ENCODE measurements at regions not wholly inside any gene's neighbourhood (a gene's known extent, or its start where the extent isn't known, plus 50 kb on each side); places are given as distances from the start of the nearest gene placed in this dataset.
"Not testable (repeated sequence)": the region's sequence is repeated elsewhere in the genome, so short reads cannot be mapped to it uniquely, and the experiment has no call there.

GRCh38 chr11:81303038-81303664 is 1430.5 kb downstream of the FAM181B start:
- Histone ChIP-seq H3K27me3 (ENCODE audit: control insufficient read depth, insufficient read depth, low read length) (no peaks in the 10 kb centered on the region), H3K36me3 (ENCODE audit: control insufficient read depth, insufficient read depth, low read length) (no peaks in the 10 kb centered on the region), H3K4me3 (ENCODE audit: low read depth, low read length) (no peak overlapping the region), H3K4me1 (ENCODE audit: control insufficient read depth, insufficient read depth, low read length) (no peaks in the 10 kb centered on the region), H3K27ac (ENCODE audit: low read depth, low read length) (no peak overlapping the region), H3K9me3 (ENCODE audit: control insufficient read depth, insufficient read depth, low read length) (no peaks in the 10 kb centered on the region)
- DNase-seq (ENCODE audit: low read depth in 4 of 6, low spot score in 6 of 6): peak in 1 of 6 donors; percentile 59
- WGBS (ENCODE audit: insufficient coverage): 69% methylated on average over 3 of the region's 5 CpGs

- 86% methylated on average over 1 of the region's 6 CpGs for WGBS (ENCODE audit: insufficient coverage)
- H3K36me3 ChIP-seq (ENCODE audit: control insufficient read depth, insufficient read depth, low read length): no peaks in the 10 kb centered on the region
- H3K4me1 ChIP-seq (ENCODE audit: control insufficient read depth, insufficient read depth, low read length): no peaks in the 10 kb centered on the region
- H3K27ac ChIP-seq (ENCODE audit: low read depth, low read length): no peak overlapping the region
- H3K4me3 ChIP-seq (ENCODE audit: low read depth, low read length): no peak overlapping the region
- peak in 3 of 6 donors; percentile 17 to 89 (median 22) for DNase-seq (ENCODE audit: low read depth in 4 of 6, low spot score in 6 of 6)
- no peaks in the 10 kb centered on the region for H3K27me3 ChIP-seq (ENCODE audit: control insufficient read depth, insufficient read depth, low read length)
- no peaks in the 10 kb centered on the region for H3K9me3 ChIP-seq (ENCODE audit: control insufficient read depth, insufficient read depth, low read length)
These were observed 1432.4 kb downstream of the FAM181B start for GRCh38 chr11:81301166-81301830.

- Histone ChIP-seq H3K4me3 (ENCODE audit: low read depth, low read length) (no peak overlapping the region), H3K4me1 (ENCODE audit: control insufficient read depth, insufficient read depth, low read length) (no peaks in the 10 kb centered on the region), H3K27me3 (ENCODE audit: control insufficient read depth, insufficient read depth, low read length) (no peaks in the 10 kb centered on the region), H3K9me3 (ENCODE audit: control insufficient read depth, insufficient read depth, low read length) (peaks cover 4% of the 10 kb centered on the region), H3K27ac (ENCODE audit: low read depth, low read length) (no peak overlapping the region), H3K36me3 (ENCODE audit: control insufficient read depth, insufficient read depth, low read length) (no peaks in the 10 kb centered on the region)
- no peak for DNase-seq (ENCODE audit: low read depth in 4 of 6, low spot score in 6 of 6)
- WGBS (ENCODE audit: insufficient coverage): 29% methylated on average over 1 of the region's 5 CpGs
These were observed 1446.7 kb downstream of the FAM181B start for GRCh38 chr11:81286959-81287358.

GRCh38 chr11:81286550-81286949 is 1447.1 kb downstream of the FAM181B start:
- DNase-seq (ENCODE audit: low read depth in 4 of 6, low spot score in 6 of 6): peak in 1 of 6 donors; percentile 58
- H3K27ac ChIP-seq (ENCODE audit: low read depth, low read length): no peak overlapping the region
- H3K4me3 ChIP-seq (ENCODE audit: low read depth, low read length): no peak overlapping the region
- H3K4me1 ChIP-seq (ENCODE audit: control insufficient read depth, insufficient read depth, low read length): no peaks in the 10 kb centered on the region
- H3K36me3 ChIP-seq (ENCODE audit: control insufficient read depth, insufficient read depth, low read length): no peaks in the 10 kb centered on the region
- H3K9me3 ChIP-seq (ENCODE audit: control insufficient read depth, insufficient read depth, low read length): peaks cover 4% of the 10 kb centered on the region
- H3K27me3 ChIP-seq (ENCODE audit: control insufficient read depth, insufficient read depth, low read length): no peaks in the 10 kb centered on the region

- H3K4me1 ChIP-seq (ENCODE audit: control insufficient read depth, insufficient read depth, low read length); DNase-seq (ENCODE audit: low read depth in 4 of 6, low spot score in 6 of 6); H3K27ac ChIP-seq (ENCODE audit: low read depth, low read length); H3K9me3 ChIP-seq (ENCODE audit: control insufficient read depth, insufficient read depth, low read length); H3K4me3 ChIP-seq (ENCODE audit: low read depth, low read length); H3K36me3 ChIP-seq (ENCODE audit: control insufficient read depth, insufficient read depth, low read length); H3K27me3 ChIP-seq (ENCODE audit: control insufficient read depth, insufficient read depth, low read length): not testable (repeated sequence)
- no CpG with 5 or more reads among the region's 1 CpG for WGBS (ENCODE audit: insufficient coverage)
These were observed 1453.4 kb downstream of the FAM181B start for GRCh38 chr11:81280228-81280627.

GRCh38 chr11:81278991-81279390 is 1454.7 kb downstream of the FAM181B start:
- H3K27me3 ChIP-seq (ENCODE audit: control insufficient read depth, insufficient read depth, low read length): no peaks in the 10 kb centered on the region
- no peaks in the 10 kb centered on the region for H3K4me1 ChIP-seq (ENCODE audit: control insufficient read depth, insufficient read depth, low read length)
- no peaks in the 10 kb centered on the region for H3K9me3 ChIP-seq (ENCODE audit: control insufficient read depth, insufficient read depth, low read length)
- DNase-seq (ENCODE audit: low read depth in 4 of 6, low spot score in 6 of 6): peak in 3 of 6 donors; percentile 9 to 76 (median 14)
- 34% methylated on average over 3 of the region's 5 CpGs for WGBS (ENCODE audit: insufficient coverage)
- no peak overlapping the region for H3K4me3 ChIP-seq (ENCODE audit: low read depth, low read length)
- no peaks in the 10 kb centered on the region for H3K36me3 ChIP-seq (ENCODE audit: control insufficient read depth, insufficient read depth, low read length)
- H3K27ac ChIP-seq (ENCODE audit: low read depth, low read length): no peak overlapping the region

- Histone ChIP-seq H3K27ac (ENCODE audit: low read depth, low read length) (no peak overlapping the region), H3K4me3 (ENCODE audit: low read depth, low read length) (no peak overlapping the region)
These were observed 1463.0 kb downstream of the FAM181B start for GRCh38 chr11:81270686-81271085.

GRCh38 chr11:81267246-81267645 is 1466.4 kb downstream of the FAM181B start:
- no peak overlapping the region for H3K27ac ChIP-seq (ENCODE audit: low read depth, low read length)
- DNase-seq (ENCODE audit: low read depth in 4 of 6, low spot score in 6 of 6): peak in 1 of 6 donors; percentile 47
- no peaks in the 10 kb centered on the region for H3K4me1 ChIP-seq (ENCODE audit: control insufficient read depth, insufficient read depth, low read length)
- WGBS (ENCODE audit: insufficient coverage): no CpG with 5 or more reads among the region's 3 CpGs
- no peaks in the 10 kb centered on the region for H3K9me3 ChIP-seq (ENCODE audit: control insufficient read depth, insufficient read depth, low read length)
- H3K36me3 ChIP-seq (ENCODE audit: control insufficient read depth, insufficient read depth, low read length): no peaks in the 10 kb centered on the region
- H3K4me3 ChIP-seq (ENCODE audit: low read depth, low read length): no peak overlapping the region
- no peaks in the 10 kb centered on the region for H3K27me3 ChIP-seq (ENCODE audit: control insufficient read depth, insufficient read depth, low read length)

More at GRCh38 chr11:81270686-81271085, 1463.0 kb downstream of the FAM181B start:
- Histone ChIP-seq H3K27me3 (ENCODE audit: control insufficient read depth, insufficient read depth, low read length) (no peaks in the 10 kb centered on the region), H3K4me1 (ENCODE audit: control insufficient read depth, insufficient read depth, low read length) (no peaks in the 10 kb centered on the region), H3K36me3 (ENCODE audit: control insufficient read depth, insufficient read depth, low read length) (no peaks in the 10 kb centered on the region), H3K9me3 (ENCODE audit: control insufficient read depth, insufficient read depth, low read length) (no peaks in the 10 kb centered on the region)
- no peak for DNase-seq (ENCODE audit: low read depth in 4 of 6, low spot score in 6 of 6)

- no CpG with 5 or more reads among the region's 2 CpGs for WGBS (ENCODE audit: insufficient coverage)
- Histone ChIP-seq H3K4me1 (ENCODE audit: control insufficient read depth, insufficient read depth, low read length) (no peaks in the 10 kb centered on the region), H3K9me3 (ENCODE audit: control insufficient read depth, insufficient read depth, low read length) (no peaks in the 10 kb centered on the region), H3K4me3 (ENCODE audit: low read depth, low read length) (no peak overlapping the region), H3K36me3 (ENCODE audit: control insufficient read depth, insufficient read depth, low read length) (no peaks in the 10 kb centered on the region), H3K27ac (ENCODE audit: low read depth, low read length) (no peak overlapping the region), H3K27me3 (ENCODE audit: control insufficient read depth, insufficient read depth, low read length) (no peaks in the 10 kb centered on the region)
- peak in 1 of 6 donors; percentile 50 for DNase-seq (ENCODE audit: low read depth in 4 of 6, low spot score in 6 of 6)
These were observed 1474.2 kb downstream of the FAM181B start for GRCh38 chr11:81259471-81259870.

GRCh38 chr11:81255895-81256294 is 1477.8 kb downstream of the FAM181B start:
- H3K27ac ChIP-seq (ENCODE audit: low read depth, low read length): no peak overlapping the region
- 70% methylated on average over 1 of the region's 1 CpG for WGBS (ENCODE audit: insufficient coverage)
- H3K9me3 ChIP-seq (ENCODE audit: control insufficient read depth, insufficient read depth, low read length): no peaks in the 10 kb centered on the region
- DNase-seq (ENCODE audit: low read depth in 4 of 6, low spot score in 6 of 6): peak in 1 of 6 donors; percentile 40
- no peaks in the 10 kb centered on the region for H3K27me3 ChIP-seq (ENCODE audit: control insufficient read depth, insufficient read depth, low read length)
- no peak overlapping the region for H3K4me3 ChIP-seq (ENCODE audit: low read depth, low read length)
- H3K36me3 ChIP-seq (ENCODE audit: control insufficient read depth, insufficient read depth, low read length): no peaks in the 10 kb centered on the region
- no peaks in the 10 kb centered on the region for H3K4me1 ChIP-seq (ENCODE audit: control insufficient read depth, insufficient read depth, low read length)

All from spinal cord (tissue), 9 donors.